ENCODE measurements at regions not wholly inside any gene's neighbourhood (a gene's known extent, or its start where the extent isn't known, plus 50 kb on each side); places are given as distances from the start of the nearest gene placed in this dataset.
A peak's percentile ranks its signal among the peaks of the same experiment; 100 is the strongest.

DNA sequence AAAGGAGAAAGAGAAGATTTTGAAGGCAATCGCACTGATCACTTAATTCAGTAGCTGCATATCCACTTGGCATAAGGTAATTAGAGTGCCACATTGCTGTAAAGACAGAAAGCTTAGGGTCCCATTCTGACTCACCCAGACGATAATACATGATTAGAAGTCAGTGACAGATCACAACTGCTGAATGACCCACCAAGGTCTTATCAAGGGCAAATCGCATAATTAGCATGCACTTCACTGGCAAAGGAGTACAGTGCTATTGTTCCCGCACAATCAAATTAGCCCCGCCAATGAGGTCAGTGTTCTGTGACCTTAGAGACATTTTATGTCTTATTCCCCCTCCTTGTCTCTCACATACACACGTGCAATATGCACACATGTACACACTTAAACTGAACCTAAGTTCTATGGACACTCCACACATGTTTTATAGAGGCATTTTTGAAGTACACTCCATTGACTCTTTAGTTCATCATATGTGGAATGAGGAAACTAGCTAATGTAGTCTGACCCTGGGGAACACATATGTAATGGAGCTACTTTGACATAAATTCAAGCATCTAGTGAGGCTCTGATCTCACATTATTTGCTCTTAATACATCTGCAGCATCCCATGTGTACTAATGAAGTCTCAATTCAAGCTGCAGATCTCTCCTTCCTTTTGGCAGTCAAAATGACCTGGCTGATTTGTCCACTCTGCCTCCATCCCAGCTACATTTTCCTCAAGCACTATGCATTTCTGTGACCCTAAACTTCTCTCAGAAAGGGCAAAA is 673.8 kb upstream of the FANCL start:
- no peak overlapping the region for H3K4me3 ChIP-seq (ENCODE audit: low read depth, low read length)
- no peak for DNase-seq (ENCODE audit: low read depth)
- TF ChIP-seq, protein P1, sequence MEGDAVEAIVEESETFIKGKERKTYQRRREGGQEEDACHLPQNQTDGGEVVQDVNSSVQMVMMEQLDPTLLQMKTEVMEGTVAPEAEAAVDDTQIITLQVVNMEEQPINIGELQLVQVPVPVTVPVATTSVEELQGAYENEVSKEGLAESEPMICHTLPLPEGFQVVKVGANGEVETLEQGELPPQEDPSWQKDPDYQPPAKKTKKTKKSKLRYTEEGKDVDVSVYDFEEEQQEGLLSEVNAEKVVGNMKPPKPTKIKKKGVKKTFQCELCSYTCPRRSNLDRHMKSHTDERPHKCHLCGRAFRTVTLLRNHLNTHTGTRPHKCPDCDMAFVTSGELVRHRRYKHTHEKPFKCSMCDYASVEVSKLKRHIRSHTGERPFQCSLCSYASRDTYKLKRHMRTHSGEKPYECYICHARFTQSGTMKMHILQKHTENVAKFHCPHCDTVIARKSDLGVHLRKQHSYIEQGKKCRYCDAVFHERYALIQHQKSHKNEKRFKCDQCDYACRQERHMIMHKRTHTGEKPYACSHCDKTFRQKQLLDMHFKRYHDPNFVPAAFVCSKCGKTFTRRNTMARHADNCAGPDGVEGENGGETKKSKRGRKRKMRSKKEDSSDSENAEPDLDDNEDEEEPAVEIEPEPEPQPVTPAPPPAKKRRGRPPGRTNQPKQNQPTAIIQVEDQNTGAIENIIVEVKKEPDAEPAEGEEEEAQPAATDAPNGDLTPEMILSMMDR (IDR thresholded peaks at IDR 0.05; ENCODE audit: control insufficient read depth, extremely low read depth, insufficient read depth) = no peak

DNA sequence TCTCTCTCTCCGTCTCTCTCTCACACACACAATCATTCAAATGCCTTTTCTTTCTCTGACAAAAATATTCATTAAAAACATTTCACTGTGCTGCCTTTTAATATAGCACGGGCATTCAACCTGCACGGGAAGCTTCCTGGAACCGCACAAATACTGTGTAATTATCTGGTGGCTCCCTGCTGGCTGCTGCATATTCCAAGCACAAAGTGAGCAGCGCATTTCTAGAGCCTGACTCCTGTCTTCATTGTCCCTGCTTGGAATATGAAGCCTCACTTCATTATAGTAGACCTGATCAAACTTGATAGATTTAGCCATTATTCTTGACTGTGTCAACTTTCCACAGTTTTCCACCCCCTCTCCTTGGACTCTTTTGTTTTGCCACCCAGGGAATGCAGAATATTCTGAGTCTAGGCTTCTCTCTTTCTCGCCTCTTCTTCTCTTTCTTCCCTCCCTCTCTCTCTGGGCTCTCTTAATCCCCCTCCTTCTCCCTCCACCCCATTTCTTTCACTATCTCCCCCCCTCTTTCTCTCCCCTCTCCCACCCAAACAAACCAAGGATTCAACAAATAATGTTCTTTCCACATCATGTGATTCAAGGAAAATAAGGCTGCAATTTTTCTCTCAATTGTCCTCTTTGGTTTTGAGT is 672.1 kb upstream of the FANCL start:
- DNase-seq (ENCODE audit: low read depth) = no peak
- no peak overlapping the region for H3K4me3 ChIP-seq (ENCODE audit: low read depth, low read length)
- TF ChIP-seq, protein P1 (IDR thresholded peaks at IDR 0.05; ENCODE audit: control insufficient read depth, extremely low read depth, insufficient read depth) = no peak

DNA sequence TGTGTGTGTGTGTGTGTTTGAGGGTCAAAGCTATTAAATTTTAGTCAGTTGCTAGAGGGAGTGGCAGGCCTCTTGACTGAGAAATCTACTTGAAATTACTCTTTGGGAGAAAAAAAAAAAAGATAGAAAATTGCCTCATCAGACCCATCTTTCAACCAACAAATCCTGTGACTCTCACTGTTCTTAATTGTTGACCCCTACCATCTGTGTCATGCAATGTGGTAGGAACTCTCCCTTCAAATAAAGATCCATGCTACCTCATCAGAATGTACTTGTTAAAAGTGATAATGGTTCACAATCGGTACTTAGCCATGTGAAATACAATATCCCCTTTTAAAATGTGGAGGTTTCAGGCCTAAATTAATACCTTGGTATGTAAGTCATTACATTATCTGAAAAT is 670.8 kb upstream of the FANCL start:
- H3K4me3 ChIP-seq (ENCODE audit: low read depth, low read length) = no peak overlapping the region
- TF ChIP-seq, protein P1 (IDR thresholded peaks at IDR 0.05; ENCODE audit: control insufficient read depth, extremely low read depth, insufficient read depth) = no peak
- no peak for DNase-seq (ENCODE audit: low read depth)

DNA sequence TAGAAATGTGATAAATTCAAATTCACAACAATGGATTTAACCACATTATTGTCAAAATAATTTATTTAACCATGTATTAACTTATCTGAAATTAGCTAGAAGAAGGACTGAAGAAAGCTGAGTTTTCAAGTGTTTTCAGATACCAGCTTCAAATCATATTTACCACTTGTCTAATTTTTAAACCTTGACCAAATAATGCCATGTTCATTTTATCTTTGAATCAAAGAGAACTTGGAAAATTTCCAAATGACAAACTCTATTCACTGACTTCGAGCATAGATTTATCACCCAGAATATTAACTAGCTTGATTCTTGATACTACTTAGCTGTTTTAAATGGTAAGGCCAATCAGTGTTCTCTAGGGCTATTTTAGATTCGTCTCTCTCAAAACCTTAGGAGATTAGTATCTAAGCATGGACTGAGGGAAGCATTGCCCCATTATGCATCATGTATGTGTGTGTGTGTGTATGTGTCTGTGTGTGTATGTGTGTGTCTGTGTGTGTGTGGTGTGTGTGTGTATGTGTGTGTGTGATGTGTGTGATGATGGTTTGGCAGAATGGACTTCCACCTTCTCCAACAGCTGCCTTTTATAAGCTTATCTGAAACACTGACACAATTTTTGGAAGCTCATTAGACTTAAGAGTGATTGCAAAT is 667.5 kb upstream of the FANCL start:
- TF ChIP-seq, protein P1 (IDR thresholded peaks at IDR 0.05; ENCODE audit: control insufficient read depth, extremely low read depth, insufficient read depth) = no peak

DNA sequence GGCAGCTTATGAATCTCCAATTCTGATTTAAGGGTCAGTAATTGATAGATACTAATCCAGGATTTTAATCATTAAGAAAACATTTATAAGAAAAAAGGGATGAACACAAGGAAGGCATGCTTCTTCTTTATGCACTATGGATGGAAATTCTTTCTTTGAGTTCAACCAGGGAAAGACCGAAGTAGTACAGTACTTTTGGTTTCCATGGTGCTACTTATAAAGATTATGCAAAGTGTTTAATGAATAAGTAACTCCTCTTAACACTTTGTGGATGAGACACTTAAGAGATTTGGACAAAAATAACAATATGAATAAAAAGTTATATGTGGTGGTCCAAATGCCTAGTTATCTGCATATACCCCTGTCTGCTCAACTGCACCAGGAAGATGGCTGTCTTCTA is 666.5 kb upstream of the FANCL start:
- TF ChIP-seq, protein P1 (IDR thresholded peaks at IDR 0.05; ENCODE audit: control insufficient read depth, extremely low read depth, insufficient read depth) = no peak
- H3K4me3 ChIP-seq (ENCODE audit: low read depth, low read length) = no peak overlapping the region
- no peak for DNase-seq (ENCODE audit: low read depth)

More for the DNA sequence above, 667.5 kb upstream of the FANCL start:
- no peak for DNase-seq (ENCODE audit: low read depth)
- no peak overlapping the region for H3K4me3 ChIP-seq (ENCODE audit: low read depth, low read length)

DNA sequence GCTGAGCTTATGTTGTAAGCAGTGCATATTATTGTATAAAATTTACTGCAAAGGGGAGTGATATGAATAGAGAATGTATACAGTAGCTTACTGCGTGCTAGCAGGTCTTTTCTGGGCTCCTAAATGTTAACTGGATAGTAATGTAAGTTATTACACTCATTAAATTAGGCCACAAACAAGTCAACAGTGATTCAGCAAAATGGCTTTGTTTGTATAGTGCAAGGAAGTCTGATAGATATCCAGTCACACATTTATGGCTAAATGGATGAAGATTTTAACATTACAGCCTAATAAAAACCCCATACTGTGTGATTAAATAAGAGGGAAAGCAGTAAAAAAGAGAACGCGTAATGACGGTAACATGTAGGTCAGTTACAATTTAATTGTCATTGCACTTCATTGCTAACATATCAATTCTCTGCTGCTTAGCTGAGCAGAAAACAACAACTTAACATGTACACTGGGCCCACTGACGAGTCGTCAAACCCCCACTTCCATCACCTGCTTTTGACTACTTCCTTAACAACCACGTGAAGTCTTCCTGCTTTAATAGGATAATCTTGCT is 665.0 kb upstream of the FANCL start:
- H3K4me3 ChIP-seq (ENCODE audit: low read depth, low read length) = no peak overlapping the region
- TF ChIP-seq, protein P1 (IDR thresholded peaks at IDR 0.05; ENCODE audit: control insufficient read depth, extremely low read depth, insufficient read depth) = no peak
- peak; percentile 11 for DNase-seq (ENCODE audit: low read depth)
